ENCODE measurements at regions not wholly inside any gene's neighbourhood (a gene's known extent, or its start where the extent isn't known, plus 50 kb on each side); places are given as distances from the start of the nearest gene placed in this dataset.

DNA sequence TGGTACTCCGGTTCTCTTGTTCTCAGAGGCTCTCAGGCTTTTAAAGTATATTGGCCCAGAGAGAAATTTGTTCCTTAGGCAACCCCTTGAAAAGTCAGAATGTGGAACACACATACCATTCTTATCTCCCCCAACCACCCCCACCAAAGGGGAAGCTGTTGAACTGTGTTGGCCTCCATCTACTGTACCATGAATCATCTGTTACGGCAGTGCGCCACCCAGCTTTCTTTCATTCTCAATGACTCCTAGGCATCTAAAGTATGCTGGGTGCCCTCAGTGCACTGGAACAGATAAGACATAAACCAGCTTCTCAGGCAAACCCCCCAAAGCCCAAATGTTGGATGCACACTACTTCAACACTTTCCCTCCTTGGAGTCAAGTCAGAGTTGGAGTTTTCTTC lies 696.2 kb upstream of the TENM4 start:
- DNase-seq (ENCODE audit: low read depth), result no peak

DNA sequence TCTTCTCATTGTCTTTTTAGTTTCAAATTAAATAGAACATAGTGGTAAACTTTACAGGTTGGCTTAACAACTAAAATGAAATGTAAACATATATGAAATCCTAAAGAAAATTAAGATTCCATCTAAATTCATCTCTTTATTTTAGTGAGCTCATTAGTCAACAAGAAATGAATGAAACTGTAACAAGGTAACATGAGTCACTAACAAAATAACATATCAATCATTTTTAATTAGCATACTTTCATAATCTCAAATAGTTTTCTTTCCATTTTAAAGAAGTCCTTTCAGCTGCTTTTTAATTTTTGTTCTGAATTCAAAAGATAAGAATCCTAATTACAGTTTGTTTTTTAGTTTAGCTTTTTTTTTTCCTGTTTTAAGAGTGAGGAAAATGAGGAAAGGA lies 688.6 kb upstream of the TENM4 start:
- no peak for DNase-seq (ENCODE audit: low read depth)

DNA sequence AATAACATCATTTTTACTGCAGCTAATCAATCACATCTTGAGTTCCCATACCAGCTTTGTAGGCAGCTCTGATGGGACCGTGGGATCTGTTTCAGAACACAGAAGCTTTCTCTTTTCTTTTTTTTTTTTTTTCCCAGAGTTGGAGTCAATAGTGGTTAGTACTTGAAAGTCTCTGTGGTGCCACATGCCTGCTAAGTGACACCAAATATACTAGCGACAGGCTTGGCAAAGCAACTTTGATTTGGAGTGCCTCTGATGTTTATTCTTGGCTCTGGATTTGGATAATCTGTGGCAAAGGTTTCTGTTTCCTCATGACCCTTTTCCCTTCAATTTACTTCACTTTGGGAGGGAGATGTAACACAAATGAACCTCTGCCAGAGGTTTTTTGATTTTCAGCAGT lies 681.4 kb upstream of the TENM4 start:
- no peak for DNase-seq (ENCODE audit: low read depth)

DNA sequence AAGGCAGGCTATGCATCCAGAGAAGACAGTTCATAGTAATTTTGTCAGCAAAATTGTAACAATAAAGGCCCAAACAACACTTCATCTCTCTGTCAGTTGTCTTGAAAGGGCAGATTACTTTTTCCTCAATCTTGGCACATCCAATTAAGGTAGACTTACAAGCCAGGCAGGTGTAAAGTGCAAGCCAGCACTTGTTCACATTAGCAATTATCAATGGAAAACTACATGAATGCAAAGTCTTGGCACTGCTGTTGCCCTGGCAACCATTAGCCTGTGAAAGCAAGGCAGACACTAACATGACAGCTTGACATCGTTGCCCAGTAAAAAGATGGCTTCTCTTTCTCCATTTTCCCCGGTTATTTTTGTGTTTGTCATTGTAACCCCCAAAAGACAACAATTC lies 677.2 kb upstream of the TENM4 start:
- no peak for DNase-seq (ENCODE audit: low read depth)

DNA sequence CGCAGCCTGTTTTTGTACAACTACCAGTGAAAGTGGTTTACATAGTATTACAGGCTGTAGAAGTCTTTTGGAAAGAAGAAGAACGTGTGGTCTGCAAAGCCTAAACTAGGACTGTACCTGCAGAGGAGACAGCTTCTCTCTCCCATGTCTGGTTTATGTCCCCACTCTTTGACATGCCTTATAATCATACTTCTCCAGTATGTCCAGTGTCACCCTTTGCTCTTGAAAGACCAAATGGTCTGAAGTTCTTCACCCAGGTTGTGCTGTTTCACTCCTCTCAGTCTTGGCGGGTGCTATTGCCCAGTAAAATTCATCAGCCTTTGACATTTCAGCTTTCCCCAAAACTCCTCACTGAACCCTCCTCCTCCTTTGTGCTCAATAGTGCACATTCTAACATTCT lies 676.0 kb upstream of the TENM4 start:
- no peak for DNase-seq (ENCODE audit: low read depth)

DNA sequence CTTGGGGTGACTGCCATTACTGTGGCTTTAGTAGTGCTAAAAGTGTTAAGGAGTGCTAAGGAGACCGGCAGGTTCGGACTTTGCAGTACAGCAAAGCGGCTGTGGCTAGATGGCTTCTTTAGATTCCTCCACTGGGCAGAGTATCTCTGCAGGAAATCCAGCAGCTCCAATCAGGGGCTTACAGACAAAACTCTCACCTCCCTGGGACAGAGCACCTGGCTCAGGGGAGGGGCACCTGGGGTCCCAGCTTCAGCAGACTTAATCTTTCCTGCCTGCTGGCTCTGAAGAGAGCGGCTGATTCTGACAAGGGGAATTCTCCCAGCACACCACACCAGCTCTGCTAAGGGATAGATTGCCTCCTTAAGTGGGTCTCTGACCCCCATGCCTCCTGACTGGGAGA lies 668.8 kb upstream of the TENM4 start:
- DNase-seq (ENCODE audit: low read depth), result no peak

DNA sequence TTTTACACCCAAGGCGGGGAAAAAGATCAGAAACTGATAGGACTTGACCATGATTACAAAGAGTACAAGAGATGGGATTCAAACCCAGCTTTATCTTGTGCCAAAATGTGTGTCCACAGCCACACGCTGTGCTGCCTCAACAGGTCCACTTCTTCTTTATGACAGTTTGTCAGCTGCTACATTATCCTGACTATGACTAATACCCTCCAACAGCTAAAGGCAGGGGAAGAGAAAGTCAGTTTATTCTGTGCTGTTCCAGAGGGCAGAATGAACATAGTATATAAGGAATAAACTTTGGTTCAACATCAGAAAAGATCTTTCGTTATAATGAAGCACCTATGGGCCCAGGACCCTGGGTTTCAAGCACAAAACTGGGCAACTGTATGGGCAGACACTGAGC lies 668.2 kb upstream of the TENM4 start:
- DNase-seq (ENCODE audit: low read depth), result no peak

DNA sequence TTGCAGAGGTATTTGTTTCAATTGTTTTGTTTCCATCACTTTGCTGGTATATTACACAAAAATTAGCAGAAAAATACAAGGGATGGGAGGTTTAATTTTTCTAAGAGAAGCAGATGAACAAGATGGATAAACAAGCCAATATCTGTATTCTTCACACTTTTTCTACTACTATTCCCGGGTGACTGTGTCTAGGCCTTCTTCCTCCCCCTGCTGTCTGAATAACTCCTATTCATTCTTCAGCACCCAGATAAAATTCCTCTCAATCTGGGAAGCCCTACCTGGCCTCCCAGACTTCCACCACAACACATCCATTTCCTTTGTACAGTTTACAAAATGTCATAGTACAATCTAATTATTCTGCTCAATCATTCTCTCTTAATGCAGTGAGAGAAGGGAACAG lies 666.6 kb upstream of the TENM4 start:
- no peak for DNase-seq (ENCODE audit: low read depth)

DNA sequence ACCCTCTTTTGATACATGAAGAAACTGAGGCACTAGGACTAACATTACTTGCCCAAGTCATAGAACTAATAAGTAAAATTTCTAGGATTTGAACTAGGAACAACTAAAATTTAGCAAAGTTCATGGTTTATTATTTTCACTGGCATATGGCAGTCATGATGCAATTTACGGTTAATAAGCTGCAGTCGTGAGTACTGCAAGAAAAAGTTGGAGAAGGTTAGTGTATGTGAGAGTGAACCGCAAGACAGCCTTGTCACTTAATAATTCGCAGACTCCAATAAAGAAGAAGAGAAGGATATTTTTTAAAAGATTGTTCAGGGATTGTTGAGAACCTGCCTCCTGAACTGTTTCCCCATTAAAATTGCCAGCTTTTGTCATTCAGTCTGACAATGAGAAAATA lies 663.4 kb upstream of the TENM4 start:
- no peak for DNase-seq (ENCODE audit: low read depth)

DNA sequence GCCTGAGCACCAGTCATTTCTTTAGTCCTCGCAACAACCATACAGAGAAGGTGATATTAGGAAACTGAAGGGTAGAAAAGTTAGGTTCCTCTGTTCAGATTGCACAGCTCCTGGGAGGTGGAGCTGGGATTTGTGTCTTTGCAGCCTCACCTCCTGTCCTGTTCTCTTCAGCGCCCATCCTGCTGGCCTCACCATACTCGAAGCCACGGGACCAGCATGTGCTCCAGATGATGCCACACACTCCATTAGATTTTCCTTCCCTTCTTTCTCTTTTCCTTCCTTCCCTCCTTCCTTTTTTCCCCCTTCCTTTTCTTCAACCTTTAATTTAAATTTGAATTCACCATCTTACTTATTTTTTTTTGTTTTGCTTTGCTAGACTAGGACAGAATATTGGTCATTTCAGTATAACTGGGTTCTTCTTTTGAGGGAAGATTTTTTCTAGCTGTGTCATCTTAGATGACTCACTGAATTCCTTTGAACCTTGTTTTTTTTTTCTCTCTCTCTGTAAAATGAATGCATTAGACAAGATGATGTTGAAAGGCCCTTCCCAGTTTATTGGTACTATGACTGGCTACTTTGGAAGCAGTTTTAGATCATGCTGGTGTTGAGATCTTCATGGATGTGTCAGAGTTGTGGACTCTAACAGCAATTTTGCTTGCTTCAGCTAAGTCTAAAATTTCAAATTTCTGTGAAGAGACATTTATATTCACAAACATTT lies 662.5 kb upstream of the TENM4 start:
- DNase-seq (ENCODE audit: low read depth), result no peak

DNA sequence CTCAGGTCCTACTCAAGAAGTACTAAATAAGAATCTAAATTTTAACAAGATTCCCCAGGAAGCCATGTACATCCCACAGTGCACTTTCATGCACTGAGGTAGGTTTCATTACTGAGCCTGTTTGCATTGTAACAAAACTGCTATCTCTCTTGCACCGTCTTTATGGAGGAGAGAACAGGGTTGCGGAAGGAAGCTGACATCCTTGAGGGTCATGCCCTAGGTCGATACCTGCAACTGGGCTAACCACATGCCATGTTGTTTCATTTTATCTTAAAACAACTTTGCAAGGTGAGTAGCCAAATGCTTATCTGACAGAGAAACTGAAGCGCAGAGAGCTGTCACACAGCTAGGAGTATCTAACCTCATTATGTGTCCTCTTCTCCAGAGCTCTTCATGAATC lies 656.3 kb upstream of the TENM4 start:
- no peak for DNase-seq (ENCODE audit: low read depth)

DNA sequence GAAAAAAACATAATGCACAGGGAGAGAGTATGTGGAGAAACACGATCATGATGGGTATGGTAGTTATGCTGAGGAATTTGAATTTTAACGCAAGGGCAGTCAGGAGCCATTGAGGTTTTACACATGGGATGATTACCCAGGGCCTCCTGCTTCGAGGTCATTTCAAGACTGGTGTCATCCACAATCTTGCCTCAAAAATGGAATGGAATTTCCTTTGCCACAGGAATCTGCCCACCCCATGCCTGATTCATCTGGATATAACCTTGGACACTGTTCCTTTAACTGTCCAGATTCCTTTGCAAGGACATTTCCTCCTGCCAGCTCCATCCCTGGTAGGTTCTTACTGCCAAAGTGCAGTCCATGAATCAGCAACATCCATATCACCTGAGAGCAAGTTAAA lies 655.9 kb upstream of the TENM4 start:
- no peak for DNase-seq (ENCODE audit: low read depth)

DNA sequence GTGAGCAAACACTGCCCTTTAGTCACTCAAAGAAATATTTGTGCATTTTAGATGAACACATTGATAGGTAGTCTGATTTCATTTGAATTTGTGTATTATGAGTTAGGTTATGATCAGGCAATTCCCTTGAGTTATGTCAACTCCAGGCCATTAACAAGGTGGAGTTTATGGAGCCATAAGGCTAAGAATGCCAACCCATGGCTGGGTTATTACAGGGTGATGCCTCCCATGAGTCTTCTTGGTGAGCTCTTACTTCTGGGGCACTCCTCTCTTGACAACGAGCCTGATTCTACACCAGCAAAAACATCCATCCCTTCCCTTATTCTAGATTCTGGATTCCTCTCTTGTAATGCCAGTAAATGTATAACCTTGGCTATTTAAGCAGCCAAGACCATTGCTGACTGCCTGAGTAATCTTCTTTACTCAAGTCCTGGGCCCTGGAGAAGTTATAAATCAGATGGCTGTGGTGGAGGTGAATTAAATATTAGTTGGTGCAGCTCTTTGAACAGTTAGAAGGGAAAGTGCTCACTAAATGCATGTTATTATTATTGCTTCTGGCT lies 645.7 kb upstream of the TENM4 start:
- DNase-seq (ENCODE audit: low read depth), result no peak

DNA sequence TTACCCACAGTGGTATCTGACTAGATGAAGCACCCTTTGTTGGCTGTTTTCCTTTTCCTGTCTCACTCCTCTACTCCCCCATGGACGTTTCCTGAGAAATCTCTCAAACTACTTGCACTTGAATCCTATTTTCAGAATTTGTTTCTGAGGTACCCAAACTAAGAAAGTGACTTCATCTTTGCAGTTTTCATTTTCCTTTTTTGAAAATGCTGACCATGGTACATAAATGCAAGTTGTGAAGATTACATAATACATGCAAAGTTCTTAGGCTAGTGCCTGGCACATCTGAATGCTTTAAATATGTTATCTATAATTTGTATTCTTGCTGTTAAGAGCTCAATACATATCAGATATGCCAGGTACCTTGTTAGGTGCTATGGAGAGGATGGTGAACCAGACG lies 644.7 kb upstream of the TENM4 start:
- no peak for DNase-seq (ENCODE audit: low read depth)

DNA sequence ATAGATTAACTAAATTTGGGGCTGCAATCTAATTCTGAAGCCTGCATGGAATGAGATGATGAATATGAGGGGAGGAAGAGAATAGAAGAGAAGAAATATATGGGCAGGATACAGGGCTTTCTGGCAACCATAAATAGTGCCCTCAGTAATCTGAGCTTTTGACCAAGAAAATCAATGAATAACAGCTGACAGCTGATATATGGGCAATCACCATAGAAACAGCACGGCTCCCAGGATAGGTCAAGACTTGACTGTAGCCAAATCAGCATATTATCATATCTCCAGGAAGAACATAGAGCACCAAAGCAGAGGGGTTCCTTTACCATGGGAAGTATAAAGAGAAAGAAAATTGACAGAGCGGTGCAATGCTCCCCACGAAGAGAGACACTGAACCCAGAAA lies 643.8 kb upstream of the TENM4 start:
- no peak for DNase-seq (ENCODE audit: low read depth)

DNA sequence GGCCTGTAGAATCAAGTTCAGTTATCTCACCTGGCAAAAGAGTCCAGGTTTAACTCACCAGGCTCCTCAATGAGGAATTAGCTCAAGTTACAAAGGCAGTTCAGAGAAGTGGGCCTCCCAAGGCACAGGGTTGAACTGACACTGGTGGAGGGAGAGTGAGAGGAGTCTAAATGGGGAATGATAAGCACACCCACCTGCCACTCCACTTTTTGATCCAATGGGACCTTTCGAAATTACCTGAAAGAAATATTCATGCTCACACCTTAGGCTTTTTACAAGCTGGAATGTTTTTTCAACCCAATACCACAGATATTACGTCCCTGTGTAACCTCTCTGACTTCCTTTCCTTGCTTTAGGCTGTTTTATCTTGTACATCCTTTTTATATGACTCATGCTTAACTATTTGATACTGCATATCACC lies 642.7 kb upstream of the TENM4 start:
- no peak for DNase-seq (ENCODE audit: low read depth)

DNA sequence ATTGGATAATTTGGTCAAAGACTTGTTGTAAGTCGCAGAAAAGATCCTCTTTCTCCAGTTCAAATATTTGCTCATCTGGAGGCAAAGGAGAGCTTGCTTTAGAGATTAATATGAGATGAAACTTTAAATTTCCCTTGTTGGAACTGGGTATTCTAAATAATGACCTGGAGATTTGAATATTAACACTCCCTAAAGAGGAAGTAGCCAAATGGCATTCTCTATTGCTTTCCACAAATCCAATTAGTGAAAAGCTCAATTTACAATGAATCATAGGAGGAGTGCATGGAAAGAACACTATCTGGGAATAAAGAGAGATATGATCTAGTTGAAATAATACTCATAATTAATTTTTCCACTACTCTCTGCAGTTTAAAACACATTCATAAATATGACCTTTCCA lies 641.6 kb upstream of the TENM4 start:
- DNase-seq (ENCODE audit: low read depth), result no peak

DNA sequence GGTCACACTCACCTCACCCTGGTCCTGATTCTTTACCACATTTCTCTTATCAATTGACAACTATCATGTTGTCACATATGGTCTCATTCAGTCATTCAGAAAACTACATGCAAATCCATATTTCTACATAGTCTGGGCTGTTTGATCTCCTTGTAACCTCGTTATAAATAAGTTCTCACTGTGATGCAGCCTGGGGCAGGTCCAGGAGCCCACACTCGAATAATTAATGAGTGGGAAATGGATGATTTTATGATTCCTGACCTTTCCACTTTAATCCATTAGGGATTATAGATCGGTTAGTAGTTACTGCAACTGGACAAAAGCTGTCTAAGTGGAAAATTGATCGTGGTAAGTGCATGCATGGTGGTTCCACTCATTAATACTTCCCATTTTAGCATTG lies 636.3 kb upstream of the TENM4 start:
- no peak for DNase-seq (ENCODE audit: low read depth)

DNA sequence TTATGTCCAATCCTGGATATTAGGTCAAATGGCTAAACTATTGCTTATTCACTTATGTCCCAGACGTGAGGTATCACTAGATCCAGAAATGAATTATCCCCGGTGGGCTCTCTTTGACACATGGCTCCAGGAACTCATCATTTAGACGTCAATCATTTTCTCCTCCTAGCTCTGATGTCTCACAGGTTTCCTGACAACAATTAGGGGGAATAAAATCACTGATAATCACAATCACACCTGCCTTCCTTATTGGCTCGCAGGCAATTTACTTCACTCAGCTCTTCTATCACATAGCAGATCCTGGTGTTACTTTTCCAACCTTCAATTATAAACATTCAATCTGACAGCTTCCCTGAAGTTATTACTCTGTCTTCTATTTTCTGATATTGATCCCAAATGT lies 634.0 kb upstream of the TENM4 start:
- DNase-seq (ENCODE audit: low read depth), result no peak

DNA sequence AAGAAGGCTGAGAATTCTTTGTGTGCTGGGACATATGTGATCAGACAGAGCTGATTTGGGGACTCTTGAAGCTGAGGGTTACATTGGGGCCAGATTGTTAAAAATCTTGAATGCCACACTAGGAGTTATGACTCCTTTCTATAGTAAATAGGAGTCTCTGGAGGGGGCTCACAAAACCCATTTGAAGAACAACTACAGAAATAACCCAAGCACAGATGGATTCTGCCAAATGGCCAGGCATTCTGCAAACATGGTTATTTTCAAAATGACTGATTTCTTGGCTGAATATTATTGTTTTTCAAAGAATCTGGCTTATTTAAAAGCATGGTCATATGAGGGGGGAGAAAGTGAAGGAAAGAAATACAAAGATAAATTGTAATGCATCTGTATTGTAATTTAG lies 625.5 kb upstream of the TENM4 start:
- DNase-seq (ENCODE audit: low read depth), result no peak

DNA sequence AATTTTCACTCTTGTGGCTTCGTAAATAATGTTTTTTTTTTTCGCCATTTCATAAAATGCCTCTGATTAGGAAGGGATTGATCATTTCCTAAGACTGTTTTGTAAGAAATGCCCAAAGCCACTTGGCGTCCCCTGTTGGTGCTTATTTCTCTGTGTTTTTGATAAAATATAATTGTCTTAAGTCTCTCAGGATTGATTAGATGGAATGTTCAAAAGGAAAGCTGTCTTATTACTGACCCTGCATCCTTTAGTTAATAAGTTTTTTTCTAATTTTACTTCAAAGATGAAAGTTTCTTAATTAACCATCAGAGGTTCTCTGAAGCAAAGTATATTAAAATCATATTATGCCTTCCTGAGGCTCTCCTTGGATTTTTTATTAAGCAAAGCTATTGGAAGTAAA lies 624.3 kb upstream of the TENM4 start:
- DNase-seq (ENCODE audit: low read depth), result no peak

DNA sequence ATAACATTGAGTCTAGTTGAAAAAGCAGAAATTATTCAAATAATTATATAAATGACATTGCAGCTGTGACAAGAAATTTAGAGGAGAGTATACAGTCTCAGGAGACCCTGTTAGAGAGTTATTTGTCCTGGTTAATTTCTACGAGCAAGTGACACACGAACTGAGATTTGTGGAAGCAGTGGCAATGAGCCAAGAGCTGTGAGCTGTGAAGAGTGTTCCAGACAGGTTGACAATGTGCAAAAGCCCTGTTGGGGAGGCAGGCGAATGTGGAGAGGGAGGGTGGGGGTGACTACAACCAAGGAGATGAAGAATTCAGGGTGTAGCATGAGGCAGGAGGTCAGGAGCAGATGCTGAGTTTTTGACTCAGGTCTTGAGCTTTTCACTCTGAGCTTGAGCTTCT lies 620.2 kb upstream of the TENM4 start:
- DNase-seq (ENCODE audit: low read depth), result no peak

DNA sequence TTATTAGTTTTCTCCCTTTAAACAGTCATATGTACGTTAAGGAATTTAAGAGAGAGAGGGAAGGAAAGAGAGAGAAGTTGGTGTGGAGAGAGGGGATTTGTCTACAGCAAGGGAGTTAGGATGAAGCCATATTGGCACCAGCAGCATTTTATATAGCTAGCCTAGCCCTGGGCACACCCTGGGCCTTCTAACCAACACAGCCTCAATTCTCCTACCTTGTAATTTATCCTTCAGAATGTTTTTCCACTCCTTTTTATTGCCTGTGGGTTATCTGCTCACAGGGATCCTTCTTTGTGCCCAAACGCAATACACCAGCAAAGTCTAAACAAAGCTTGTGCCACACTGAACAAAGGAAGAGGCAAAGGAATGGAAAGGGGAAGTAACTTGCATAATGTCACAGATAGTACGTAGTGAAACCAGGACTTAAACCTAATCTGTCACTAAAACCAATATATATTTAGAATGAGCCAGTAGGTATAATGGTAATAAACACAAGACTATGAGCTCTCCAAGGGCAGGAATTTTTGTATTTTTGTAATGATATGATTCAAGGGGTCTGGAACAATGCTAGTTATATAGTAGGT lies 613.8 kb upstream of the TENM4 start:
- no peak for DNase-seq (ENCODE audit: low read depth)

DNA sequence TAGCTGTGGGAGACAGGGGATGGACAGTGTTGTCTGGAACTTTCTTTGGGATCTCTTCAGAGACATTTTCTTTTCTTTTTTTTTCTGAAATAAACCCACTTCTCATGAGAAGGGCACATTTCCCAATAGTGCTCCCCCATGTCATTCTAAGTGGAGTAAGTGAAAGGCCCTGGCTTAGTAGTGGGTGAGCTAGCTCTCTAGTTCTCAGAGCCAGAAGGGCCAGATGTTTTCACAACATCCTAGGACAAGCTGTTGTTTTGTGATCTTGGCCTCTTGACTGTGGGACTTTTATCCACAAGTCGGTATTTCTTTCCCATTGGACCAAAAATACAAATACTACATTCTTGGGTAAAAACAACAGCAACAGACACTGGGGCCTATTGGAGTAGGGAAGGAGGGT lies 607.7 kb upstream of the TENM4 start:
- no peak for DNase-seq (ENCODE audit: low read depth)

Measured in CMK (cell line).